HepG2 (cell line): ENCODE measurements at regions not wholly inside any gene's neighbourhood (a gene's known extent, or its start where the extent isn't known, plus 50 kb on each side); places are given as distances from the start of the nearest gene placed in this dataset.

Experiments used
- SUZ12 ChIP-seq: fragments of 150-350 bp; IDR thresholded peaks from 2 replicates; pipeline ENCODE4 v1.6.1; 2014; ENCODE audit warnings: low read depth, low read length
- TF ChIP-seq, protein P1 (sequence below): sonication (generic); formaldehyde crosslinking; conservative IDR thresholded peaks from 2 replicates; pipeline ENCODE4 v1.8.1; 2023; ENCODE audit warnings: missing genetic modification reagents
- TF ChIP-seq, protein P2 (sequence below): sonication (generic); formaldehyde crosslinking; IDR thresholded peaks from 2 replicates; pipeline ENCODE4 v1.4.0; 2020; ENCODE audit warnings: missing genetic modification reagents

DNA sequence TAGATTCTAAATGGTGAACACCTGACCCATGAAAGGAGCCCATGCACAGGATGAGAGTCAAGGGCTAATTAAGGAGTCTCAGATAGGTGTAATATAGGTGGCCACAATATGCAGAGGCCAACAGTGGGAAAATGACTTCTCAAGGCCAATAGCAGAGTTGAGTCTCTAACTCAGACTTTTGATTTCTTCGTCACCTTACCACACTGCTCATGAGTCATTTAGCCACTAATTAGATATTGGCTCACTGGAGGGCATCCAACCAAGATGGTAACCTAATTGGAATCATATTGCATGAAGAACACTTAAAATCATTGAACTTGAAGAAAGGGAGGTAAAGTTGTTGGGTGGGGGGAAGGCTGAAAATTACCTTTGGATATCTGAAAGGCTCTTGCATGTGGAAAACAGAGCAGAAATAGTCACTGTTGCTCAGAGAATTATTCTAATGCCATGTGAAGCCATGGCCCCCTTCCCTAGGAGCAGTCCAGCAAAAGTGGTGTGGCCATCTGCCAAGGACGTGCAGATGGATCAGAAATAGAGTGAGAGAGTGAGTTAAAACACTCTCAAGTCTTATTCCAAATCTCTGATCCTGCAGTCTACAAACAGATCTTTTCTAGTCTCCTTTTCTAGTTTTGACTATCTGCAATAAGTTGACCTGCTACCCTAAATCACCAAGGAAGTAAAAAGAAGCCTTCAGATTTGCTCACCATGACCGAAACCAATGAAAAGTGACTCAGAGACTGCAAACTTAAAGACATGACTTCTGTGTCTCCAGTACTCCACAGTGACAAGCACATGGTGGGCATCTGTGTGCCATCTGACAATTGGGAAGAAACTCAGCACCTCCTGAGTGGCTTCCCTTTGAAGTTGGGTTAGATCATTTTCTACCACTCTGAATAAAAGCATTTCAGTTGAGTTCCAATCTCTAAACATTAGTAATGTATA, 93.9 kb upstream of the C1QTNF7 start:
- TF ChIP-seq, protein P1, sequence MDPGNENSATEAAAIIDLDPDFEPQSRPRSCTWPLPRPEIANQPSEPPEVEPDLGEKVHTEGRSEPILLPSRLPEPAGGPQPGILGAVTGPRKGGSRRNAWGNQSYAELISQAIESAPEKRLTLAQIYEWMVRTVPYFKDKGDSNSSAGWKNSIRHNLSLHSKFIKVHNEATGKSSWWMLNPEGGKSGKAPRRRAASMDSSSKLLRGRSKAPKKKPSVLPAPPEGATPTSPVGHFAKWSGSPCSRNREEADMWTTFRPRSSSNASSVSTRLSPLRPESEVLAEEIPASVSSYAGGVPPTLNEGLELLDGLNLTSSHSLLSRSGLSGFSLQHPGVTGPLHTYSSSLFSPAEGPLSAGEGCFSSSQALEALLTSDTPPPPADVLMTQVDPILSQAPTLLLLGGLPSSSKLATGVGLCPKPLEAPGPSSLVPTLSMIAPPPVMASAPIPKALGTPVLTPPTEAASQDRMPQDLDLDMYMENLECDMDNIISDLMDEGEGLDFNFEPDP (CRISPR knock-in tag): no peak
- no peak for TF ChIP-seq SUZ12
- TF ChIP-seq, protein P2, sequence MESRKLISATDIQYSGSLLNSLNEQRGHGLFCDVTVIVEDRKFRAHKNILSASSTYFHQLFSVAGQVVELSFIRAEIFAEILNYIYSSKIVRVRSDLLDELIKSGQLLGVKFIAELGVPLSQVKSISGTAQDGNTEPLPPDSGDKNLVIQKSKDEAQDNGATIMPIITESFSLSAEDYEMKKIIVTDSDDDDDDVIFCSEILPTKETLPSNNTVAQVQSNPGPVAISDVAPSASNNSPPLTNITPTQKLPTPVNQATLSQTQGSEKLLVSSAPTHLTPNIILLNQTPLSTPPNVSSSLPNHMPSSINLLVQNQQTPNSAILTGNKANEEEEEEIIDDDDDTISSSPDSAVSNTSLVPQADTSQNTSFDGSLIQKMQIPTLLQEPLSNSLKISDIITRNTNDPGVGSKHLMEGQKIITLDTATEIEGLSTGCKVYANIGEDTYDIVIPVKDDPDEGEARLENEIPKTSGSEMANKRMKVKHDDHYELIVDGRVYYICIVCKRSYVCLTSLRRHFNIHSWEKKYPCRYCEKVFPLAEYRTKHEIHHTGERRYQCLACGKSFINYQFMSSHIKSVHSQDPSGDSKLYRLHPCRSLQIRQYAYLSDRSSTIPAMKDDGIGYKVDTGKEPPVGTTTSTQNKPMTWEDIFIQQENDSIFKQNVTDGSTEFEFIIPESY (CRISPR knock-in tag): no peak
